Lower leg skin (tissue), 4 donors: ENCODE measurements at regions not wholly inside any gene's neighbourhood (a gene's known extent, or its start where the extent isn't known, plus 50 kb on each side); places are given as distances from the start of the nearest gene placed in this dataset.

Experiments used
- DNase-seq, 2 donors: peaks; one replicate each; pipeline ENCODE4 v3.0.0-alpha.2; 2019; ENCODE audit warnings: low spot score in 2 of 2
- H3K4me3 ChIP-seq: fragments of 200-600 bp; sonication (generic); 2 replicates; pipeline ENCODE4 v1.5.1; 2017; ENCODE audit warnings: mild to moderate bottlenecking, low read depth; ENCODE audit not compliant: poor library complexity, severe bottlenecking
- POLR2A ChIP-seq, 2 donors: fragments of 450-650 bp; IDR thresholded peaks; one replicate each; pipeline ENCODE4 v1.6.1; 2016 to 2017; ENCODE audit warnings: antibody characterized with exemption in 2 of 2, mild to moderate bottlenecking in 1 of 2, moderate library complexity in 1 of 2
- WGBS, 2 donors: methylation state at CpG; one replicate each; pipeline ENCODE4 v1.1.5; 2018; 5-methylcytosine and 5-hydroxymethylcytosine counted together
- intact Hi-C: fragments of 100-400 bp; cut with DNase I; formaldehyde crosslinking; loops from one replicate; pipeline ENCODE4 v1.15.0; 2023; ENCODE audit warnings: low total_unique reads
- TF ChIP-seq, protein P1 (sequence below), 3 donors: fragments of 450-650 bp; IDR thresholded peaks; one replicate each; pipeline ENCODE4 v1.5.1; 2016; ENCODE audit warnings: antibody characterized with exemption in 3 of 3, mild to moderate bottlenecking in 3 of 3, moderate library complexity in 2 of 3

DNA sequence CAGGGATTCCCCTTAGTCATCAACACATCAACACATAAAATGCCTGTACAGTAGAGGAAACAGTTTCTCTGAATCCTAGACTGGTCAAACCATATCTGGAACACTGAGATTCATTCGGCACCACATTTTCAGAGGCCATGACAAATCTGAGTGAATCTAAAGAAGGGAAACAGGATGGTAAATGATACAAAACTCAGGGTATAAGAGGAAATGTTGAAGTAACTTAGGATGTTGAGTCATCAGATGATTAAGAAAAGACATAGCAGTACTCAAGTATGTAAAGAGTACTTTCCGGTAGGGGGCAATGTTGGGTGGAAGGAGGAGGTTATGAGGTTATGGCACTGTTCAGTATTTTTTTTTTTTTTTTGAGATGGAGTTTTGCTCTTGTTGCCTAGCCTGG lies 358.5 kb upstream of the PMFBP1 start:
- intact Hi-C loops = no loop called here
- no peak overlapping the region for H3K4me3 ChIP-seq
- DNase-seq = no peak
- TF ChIP-seq, protein P1, sequence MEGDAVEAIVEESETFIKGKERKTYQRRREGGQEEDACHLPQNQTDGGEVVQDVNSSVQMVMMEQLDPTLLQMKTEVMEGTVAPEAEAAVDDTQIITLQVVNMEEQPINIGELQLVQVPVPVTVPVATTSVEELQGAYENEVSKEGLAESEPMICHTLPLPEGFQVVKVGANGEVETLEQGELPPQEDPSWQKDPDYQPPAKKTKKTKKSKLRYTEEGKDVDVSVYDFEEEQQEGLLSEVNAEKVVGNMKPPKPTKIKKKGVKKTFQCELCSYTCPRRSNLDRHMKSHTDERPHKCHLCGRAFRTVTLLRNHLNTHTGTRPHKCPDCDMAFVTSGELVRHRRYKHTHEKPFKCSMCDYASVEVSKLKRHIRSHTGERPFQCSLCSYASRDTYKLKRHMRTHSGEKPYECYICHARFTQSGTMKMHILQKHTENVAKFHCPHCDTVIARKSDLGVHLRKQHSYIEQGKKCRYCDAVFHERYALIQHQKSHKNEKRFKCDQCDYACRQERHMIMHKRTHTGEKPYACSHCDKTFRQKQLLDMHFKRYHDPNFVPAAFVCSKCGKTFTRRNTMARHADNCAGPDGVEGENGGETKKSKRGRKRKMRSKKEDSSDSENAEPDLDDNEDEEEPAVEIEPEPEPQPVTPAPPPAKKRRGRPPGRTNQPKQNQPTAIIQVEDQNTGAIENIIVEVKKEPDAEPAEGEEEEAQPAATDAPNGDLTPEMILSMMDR (IDR thresholded peaks at IDR 0.05) = no peak
- no peak for TF ChIP-seq POLR2A (IDR thresholded peaks at IDR 0.05)
- WGBS, 2 donors = 89 to 90% methylated on average over 2 of the region's 2 CpGs

DNA sequence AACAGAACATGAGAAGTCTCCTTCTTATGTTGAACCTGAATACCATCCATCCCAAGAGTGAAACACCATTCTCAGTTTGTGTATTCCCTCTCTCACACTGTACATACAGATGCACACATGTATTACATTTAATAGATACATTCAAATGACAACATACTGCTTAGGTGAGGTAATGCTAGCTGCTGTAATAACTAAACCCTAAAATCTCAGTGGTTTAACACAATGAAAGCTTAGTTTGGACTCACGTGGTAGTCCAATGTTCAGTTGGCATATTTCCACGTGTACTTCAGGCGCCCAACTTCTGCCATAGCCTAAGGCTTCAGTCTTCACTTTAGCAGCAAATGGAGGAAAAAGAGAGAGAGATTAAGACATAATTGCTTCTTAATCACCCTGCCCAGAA lies 351.1 kb upstream of the PMFBP1 start:
- intact Hi-C loops = no loop called here
- no peak overlapping the region for H3K4me3 ChIP-seq
- 86 to 94% methylated on average over 3 of the region's 3 CpGs for WGBS, 2 donors
- TF ChIP-seq, protein P1 (IDR thresholded peaks at IDR 0.05) = no peak
- TF ChIP-seq POLR2A (IDR thresholded peaks at IDR 0.05) = no peak
- DNase-seq = no peak

DNA sequence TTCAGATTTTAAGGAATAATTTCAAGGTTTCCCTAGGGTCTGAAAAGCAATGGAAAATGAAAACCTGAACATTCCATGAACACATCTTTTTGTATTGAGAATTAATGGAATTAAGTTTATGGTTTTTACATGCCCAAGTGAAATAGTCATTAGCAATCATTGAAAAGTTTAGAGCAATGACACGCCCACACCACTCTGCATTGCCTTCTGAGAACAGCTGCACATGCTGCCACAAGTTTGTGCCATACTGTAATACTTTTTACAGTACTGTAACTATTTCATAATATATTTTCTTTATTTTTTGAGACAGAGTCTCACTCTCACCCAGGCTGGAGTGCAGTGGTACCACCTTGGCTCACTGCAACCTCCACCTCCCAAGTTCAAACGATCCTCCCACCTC lies 345.2 kb upstream of the PMFBP1 start:
- 92% methylated on average over 2 of the region's 2 CpGs for WGBS, 2 donors
- TF ChIP-seq, protein P1 (IDR thresholded peaks at IDR 0.05) = no peak
- intact Hi-C loops = no loop called here

DNA sequence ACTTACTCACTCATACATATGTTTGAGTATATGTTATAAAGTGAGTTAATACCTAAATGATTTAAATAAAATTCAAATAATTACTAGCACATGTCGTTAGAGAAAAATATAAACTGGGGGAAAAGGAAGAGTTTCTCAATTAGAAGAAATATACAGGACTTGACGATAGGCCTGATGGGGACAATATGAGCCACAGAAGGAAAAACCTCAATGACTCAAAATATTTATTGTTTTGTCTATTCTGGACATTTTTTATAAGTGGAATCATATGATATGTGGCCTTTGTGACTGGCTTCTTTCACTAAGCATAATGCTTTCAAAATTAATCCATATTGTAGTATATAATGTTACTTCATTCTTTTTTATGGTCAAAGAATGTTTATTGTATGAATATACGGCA lies 339.2 kb upstream of the PMFBP1 start:
- no peak for DNase-seq
- intact Hi-C loops = no loop called here
- no peak for TF ChIP-seq POLR2A (IDR thresholded peaks at IDR 0.05)
- TF ChIP-seq, protein P1 (IDR thresholded peaks at IDR 0.05) = no peak
- no peak overlapping the region for H3K4me3 ChIP-seq
- WGBS, 2 donors = 84 to 87% methylated on average over 3 of the region's 3 CpGs

More for the DNA sequence above, 345.2 kb upstream of the PMFBP1 start:
- DNase-seq = no peak
- no peak overlapping the region for H3K4me3 ChIP-seq

DNA sequence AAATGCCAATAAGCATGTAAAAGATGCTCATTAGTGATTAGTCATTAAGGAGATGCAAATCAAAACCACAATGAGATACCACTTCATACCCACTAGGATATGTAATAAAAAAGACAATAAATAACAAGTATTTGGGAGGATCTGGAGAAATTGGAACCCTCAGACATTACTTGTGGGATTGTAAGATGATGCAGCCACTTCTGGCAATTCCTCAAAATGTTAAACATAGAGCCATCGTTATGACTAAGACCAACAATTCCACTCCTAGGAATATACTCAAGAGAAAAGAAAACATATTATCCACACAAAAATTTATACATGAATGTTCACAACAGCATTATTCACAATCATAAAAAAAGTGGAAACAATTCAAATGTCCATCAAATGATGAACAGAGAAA lies 336.2 kb upstream of the PMFBP1 start:
- DNase-seq = no peak
- 87 to 88% methylated on average over 1 of the region's 1 CpG for WGBS, 2 donors
- TF ChIP-seq POLR2A (IDR thresholded peaks at IDR 0.05) = no peak
- TF ChIP-seq, protein P1 (IDR thresholded peaks at IDR 0.05) = no peak
- intact Hi-C loops = no loop called here
- no peak overlapping the region for H3K4me3 ChIP-seq

DNA sequence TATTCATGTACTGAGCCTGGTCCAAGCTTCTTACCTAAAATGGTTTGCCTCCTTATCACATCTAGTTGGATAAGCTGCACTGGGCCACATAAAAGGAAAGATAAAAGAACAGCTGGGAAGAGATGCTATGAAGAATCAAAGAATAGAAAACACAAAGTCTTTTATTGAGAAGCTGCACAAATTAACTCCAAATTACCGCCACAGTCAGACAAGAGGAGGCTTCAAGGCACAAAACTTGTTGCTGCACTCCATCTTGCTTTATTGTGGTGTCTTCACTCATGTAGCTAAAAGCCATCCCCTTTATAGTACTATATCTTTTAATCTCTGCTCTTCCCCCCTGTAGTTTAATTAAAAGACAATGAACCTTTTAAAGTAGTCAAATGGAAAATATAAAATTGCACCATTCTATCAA lies 330.6 kb upstream of the PMFBP1 start:
- no peak overlapping the region for H3K4me3 ChIP-seq
- DNase-seq = no peak
- TF ChIP-seq POLR2A (IDR thresholded peaks at IDR 0.05) = no peak
- TF ChIP-seq, protein P1 (IDR thresholded peaks at IDR 0.05) = no peak
- intact Hi-C loops = no loop called here
- 87 to 93% methylated on average over 1 of the region's 1 CpG for WGBS, 2 donors
